ENCODE measurements at regions not wholly inside any gene's neighbourhood (a gene's known extent, or its start where the extent isn't known, plus 50 kb on each side); places are given as distances from the start of the nearest gene placed in this dataset.

- H3K4me3 ChIP-seq (replicated peaks in 1 of 2; ENCODE audit: low read depth in 1 of 2, low read length in 2 of 2), result no peak overlapping the region
- no peak for TF ChIP-seq ZNF274 (IDR thresholded peaks at IDR 0.05; ENCODE audit: low read depth, low read length)
- TF ChIP-seq JUND (IDR thresholded peaks at IDR 0.05), result no peak
- no peak for TF ChIP-seq CEBPB (IDR thresholded peaks at IDR 0.05; ENCODE audit: low read depth)
- TF ChIP-seq, protein P1, sequence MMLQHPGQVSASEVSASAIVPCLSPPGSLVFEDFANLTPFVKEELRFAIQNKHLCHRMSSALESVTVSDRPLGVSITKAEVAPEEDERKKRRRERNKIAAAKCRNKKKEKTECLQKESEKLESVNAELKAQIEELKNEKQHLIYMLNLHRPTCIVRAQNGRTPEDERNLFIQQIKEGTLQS (IDR thresholded peaks at IDR 0.05), result no peak
- no peak for TF ChIP-seq ZBTB33 (IDR thresholded peaks at IDR 0.05; ENCODE audit: extremely low read depth, insufficient replicate concordance, low read length)
- TF ChIP-seq, protein P2, sequence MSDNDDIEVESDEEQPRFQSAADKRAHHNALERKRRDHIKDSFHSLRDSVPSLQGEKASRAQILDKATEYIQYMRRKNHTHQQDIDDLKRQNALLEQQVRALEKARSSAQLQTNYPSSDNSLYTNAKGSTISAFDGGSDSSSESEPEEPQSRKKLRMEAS (IDR thresholded peaks at IDR 0.05), result no peak
- TF ChIP-seq REST (IDR thresholded peaks at IDR 0.05; ENCODE audit: low read depth), result no peak
- no peak for TF ChIP-seq POLR2A (IDR thresholded peaks at IDR 0.05; ENCODE audit: borderline replicate concordance, extremely low read depth, insufficient read depth, insufficient read length)
- DNase-seq (ENCODE audit: low read depth, low spot score), result no peak
- no peaks in the 10 kb centered on the region for H3K9me2 ChIP-seq (ENCODE audit: insufficient read depth)
- intact Hi-C loops (cut with micrococcal nuclease), result no loop called here
- no TSS peak for BruUV-seq (replicated peaks)
- H3K9me3 ChIP-seq (ENCODE audit: control insufficient read depth in 1 of 2, insufficient read depth in 1 of 2, low read depth in 1 of 2, low read length in 2 of 2), result peaks cover 0 to 6% of the 10 kb centered on the region in 2 experiments; a peak in 1 of 4 replicates
- H4K20me1 ChIP-seq (ENCODE audit: insufficient read depth), result no peaks in the 10 kb centered on the region
- no peak overlapping the region for H2AFZ ChIP-seq (ENCODE audit: low read depth, low read length, poor library complexity, severe bottlenecking)
- ChIA-PET RAD21 (ENCODE audit: low non-redundant PET in 1 of 2, low total read pairs in 2 of 2, uncharacterized antibody in 2 of 2, unreplicated experiment in 2 of 2) (no interaction called here), POLR2A (no interaction called here), CTCF (no interaction called here)
- no peak for ATAC-seq
- H3K9ac ChIP-seq (ENCODE audit: low read length), result no peak overlapping the region
- no peak overlapping the region for H3K4me2 ChIP-seq (ENCODE audit: low read length)
- H3K27me3 ChIP-seq (ENCODE audit: insufficient read depth, low read length), result no peaks in the 10 kb centered on the region
- H3K36me3 ChIP-seq (ENCODE audit: control insufficient read depth in 1 of 2, insufficient read depth in 2 of 2, low read length in 2 of 2), result no peaks in the 10 kb centered on the region
- no peaks in the 10 kb centered on the region for H3K79me2 ChIP-seq (ENCODE audit: insufficient read depth, low read length)
- no peaks in the 10 kb centered on the region for H3K4me1 ChIP-seq (ENCODE audit: control insufficient read depth in 1 of 2, insufficient read depth in 2 of 2, low read length in 2 of 2)
- H3K27ac ChIP-seq (ENCODE audit: low read depth, low read length), result no peak overlapping the region
Observed at GRCh38 chr15:45948181-45948621, 313.4 kb downstream of the SQOR start.

Data from HCT116 (cell line).